Trophoblast cell (in vitro differentiated cells and primary cell): ENCODE measurements at regions not wholly inside any gene's neighbourhood (a gene's known extent, or its start where the extent isn't known, plus 50 kb on each side); places are given as distances from the start of the nearest gene placed in this dataset.

Source experiments
- DNase-seq, 2 donors: peaks; one replicate each; pipeline ENCODE4 v3.0.0-alpha.2; 2016
- H2AFZ ChIP-seq: 2 replicates; pipeline ENCODE4 v1.6.1; 2013; ENCODE audit warnings: low read length, moderate library complexity, mild to moderate bottlenecking; ENCODE audit not compliant: insufficient read depth, poor library complexity
- H2AK5ac ChIP-seq: 2 replicates; pipeline ENCODE4 v1.6.1; 2013; ENCODE audit warnings: mild to moderate bottlenecking, low read length
- H2BK120ac ChIP-seq: 2 replicates; pipeline ENCODE4 v1.6.1; 2013; ENCODE audit warnings: low read length, mild to moderate bottlenecking, moderate library complexity; ENCODE audit not compliant: insufficient read depth, poor library complexity
- H2BK12ac ChIP-seq: 2 replicates; pipeline ENCODE4 v1.6.1; 2013; ENCODE audit warnings: mild to moderate bottlenecking, low read length, moderate library complexity
- H2BK5ac ChIP-seq: 2 replicates; pipeline ENCODE4 v1.6.1; 2013; ENCODE audit warnings: low read length, low read depth, moderate library complexity, mild to moderate bottlenecking; ENCODE audit not compliant: poor library complexity
- H3K14ac ChIP-seq: 2 replicates; pipeline ENCODE4 v1.6.1; 2013; ENCODE audit warnings: mild to moderate bottlenecking, low read length
- H3K18ac ChIP-seq: 2 replicates; pipeline ENCODE4 v1.6.1; 2013; ENCODE audit warnings: mild to moderate bottlenecking, low read length
- H3K23ac ChIP-seq: 2 replicates; pipeline ENCODE4 v1.6.1; 2013; ENCODE audit warnings: low read length
- H3K27ac ChIP-seq: 2 replicates; pipeline ENCODE4 v1.5.1; 2013; ENCODE audit warnings: low read depth, mild to moderate bottlenecking, inconsistent platforms, low read length, moderate library complexity
- H3K27me3 ChIP-seq: 2 replicates; pipeline ENCODE4 v1.6.1; 2013; ENCODE audit warnings: inconsistent platforms, mild to moderate bottlenecking, low read length, moderate library complexity; ENCODE audit not compliant: insufficient read depth
- H3K36me3 ChIP-seq, 2 experiments: 1 replicate in 1 of 2; 2 replicates in 1 of 2; pipeline ENCODE4 v1.6.1; 2013; ENCODE audit warnings: low read length in 2 of 2, mild to moderate bottlenecking in 2 of 2, moderate library complexity in 1 of 2; ENCODE audit not compliant: insufficient read depth in 2 of 2, control insufficient read depth in 1 of 2
- H3K4ac ChIP-seq: 2 replicates; pipeline ENCODE4 v1.6.1; 2013; ENCODE audit warnings: low read depth, mild to moderate bottlenecking, low read length, moderate library complexity
- H3K4me1 ChIP-seq, 2 experiments: 1 replicate in 1 of 2; 2 replicates in 1 of 2; pipeline ENCODE4 v1.6.1; 2013; ENCODE audit warnings: low read length in 2 of 2, mild to moderate bottlenecking in 2 of 2, moderate library complexity in 1 of 2; ENCODE audit not compliant: insufficient read depth in 2 of 2, control insufficient read depth in 1 of 2
- H3K4me2 ChIP-seq: 2 replicates; pipeline ENCODE4 v1.6.1; 2013; ENCODE audit warnings: inconsistent platforms, mild to moderate bottlenecking, low read length, moderate library complexity
- H3K4me3 ChIP-seq: 2 replicates; pipeline ENCODE4 v1.5.1; 2013; ENCODE audit warnings: mild to moderate bottlenecking, low read depth, low read length, inconsistent platforms
- H3K79me1 ChIP-seq: one replicate; pipeline ENCODE4 v1.6.1; 2013; ENCODE audit warnings: low read length
- H3K79me2 ChIP-seq: 2 replicates; pipeline ENCODE4 v1.6.1; 2013; ENCODE audit warnings: low read length, mild to moderate bottlenecking; ENCODE audit not compliant: control insufficient read depth, insufficient read depth, poor library complexity
- H3K9ac ChIP-seq: 2 replicates; pipeline ENCODE4 v1.6.1; 2013; ENCODE audit warnings: mild to moderate bottlenecking, low read length
- H3K9me3 ChIP-seq: 2 replicates; pipeline ENCODE4 v1.6.1; 2013; ENCODE audit warnings: low read depth, mild to moderate bottlenecking, control low read depth, inconsistent platforms, low read length; ENCODE audit not compliant: insufficient read depth
- H4K12ac ChIP-seq: 2 replicates; pipeline ENCODE4 v1.6.1; 2013; ENCODE audit warnings: low read depth, mild to moderate bottlenecking, low read length, moderate library complexity
- H4K8ac ChIP-seq: 2 replicates; pipeline ENCODE4 v1.6.1; 2013; ENCODE audit warnings: low read depth, mild to moderate bottlenecking, low read length, moderate library complexity
- H4K91ac ChIP-seq: one replicate; pipeline ENCODE4 v1.6.1; 2013; ENCODE audit warnings: low read depth, mild to moderate bottlenecking, low read length, moderate library complexity
- WGBS: extraction: QIAGEN DNeasy Blood & Tissue Kit; methylation state at CpG from one replicate; pipeline ENCODE4 v1.1.7; 2013; ENCODE audit warnings: missing lambda C conversion rate; ENCODE audit not compliant: insufficient read length, insufficient coverage; ENCODE audit errors: extremely low coverage; 5-methylcytosine and 5-hydroxymethylcytosine counted together

GRCh38 chr2:222039821-222040220 is 259.0 kb downstream of the PAX3 start:
- no peaks in the 10 kb centered on the region for H3K79me2 ChIP-seq
- H3K23ac ChIP-seq: no peak overlapping the region
- H2AK5ac ChIP-seq: no peak overlapping the region
- H3K14ac ChIP-seq: no peak overlapping the region
- no peak overlapping the region for H3K4ac ChIP-seq
- DNase-seq: peak in 1 of 2 donors; percentile 39
- H3K9me3 ChIP-seq: no peaks in the 10 kb centered on the region
- no peaks in the 10 kb centered on the region for H3K36me3 ChIP-seq
- no peak overlapping the region for H2AFZ ChIP-seq
- no peak overlapping the region for H2BK5ac ChIP-seq
- no peak overlapping the region for H3K4me2 ChIP-seq
- no peak overlapping the region for H3K4me3 ChIP-seq
- no peaks in the 10 kb centered on the region for H3K27me3 ChIP-seq
- no peak overlapping the region for H4K8ac ChIP-seq
- no peaks in the 10 kb centered on the region for H3K79me1 ChIP-seq
- H3K27ac ChIP-seq: no peak overlapping the region
- peaks cover 4 to 7% of the 10 kb centered on the region in 2 experiments for H3K4me1 ChIP-seq
- no peak overlapping the region for H3K9ac ChIP-seq
- no peak overlapping the region for H3K18ac ChIP-seq
- no peak overlapping the region for H4K91ac ChIP-seq
- no peak overlapping the region for H2BK12ac ChIP-seq
- no peak overlapping the region for H2BK120ac ChIP-seq
- no peak overlapping the region for H4K12ac ChIP-seq
- no CpG with 5 or more reads among the region's 3 CpGs for whole genome bisulfite sequencing

GRCh38 chr2:222038067-222038802 is 260.6 kb downstream of the PAX3 start:
- no peak overlapping the region for H3K4me3 ChIP-seq
- H3K4ac ChIP-seq: no peak overlapping the region
- H3K18ac ChIP-seq: no peak overlapping the region
- no peak overlapping the region for H2BK120ac ChIP-seq
- H3K27ac ChIP-seq: no peak overlapping the region
- DNase-seq: peak in 1 of 2 donors; percentile 50
- H3K79me1 ChIP-seq: no peaks in the 10 kb centered on the region
- H3K79me2 ChIP-seq: no peaks in the 10 kb centered on the region
- no peak overlapping the region for H3K14ac ChIP-seq
- H3K36me3 ChIP-seq: no peaks in the 10 kb centered on the region
- H2AFZ ChIP-seq: no peak overlapping the region
- no peak overlapping the region for H3K23ac ChIP-seq
- no peak overlapping the region for H2BK12ac ChIP-seq
- H4K12ac ChIP-seq: no peak overlapping the region
- H2BK5ac ChIP-seq: no peak overlapping the region
- no peaks in the 10 kb centered on the region for H3K27me3 ChIP-seq
- H3K4me1 ChIP-seq: peaks cover 0 to 2% of the 10 kb centered on the region in 2 experiments
- H4K8ac ChIP-seq: no peak overlapping the region
- WGBS: no CpG with 5 or more reads among the region's 4 CpGs
- no peak overlapping the region for H3K9ac ChIP-seq
- no peaks in the 10 kb centered on the region for H3K9me3 ChIP-seq
- no peak overlapping the region for H3K4me2 ChIP-seq
- H4K91ac ChIP-seq: no peak overlapping the region
- no peak overlapping the region for H2AK5ac ChIP-seq

GRCh38 chr2:222037211-222037610 is 261.6 kb downstream of the PAX3 start:
- no peak overlapping the region for H4K12ac ChIP-seq
- peak overlapping the region; percentile 63 for H3K9ac ChIP-seq
- H4K8ac ChIP-seq: no peak overlapping the region
- no peaks in the 10 kb centered on the region for H3K79me2 ChIP-seq
- H3K36me3 ChIP-seq: no peaks in the 10 kb centered on the region
- no peak overlapping the region for H3K27ac ChIP-seq
- no peak overlapping the region for H3K18ac ChIP-seq
- no peak overlapping the region for H2BK5ac ChIP-seq
- no peaks in the 10 kb centered on the region for H3K79me1 ChIP-seq
- H2BK120ac ChIP-seq: no peak overlapping the region
- H2AK5ac ChIP-seq: no peak overlapping the region
- no peak overlapping the region for H3K14ac ChIP-seq
- no peaks in the 10 kb centered on the region for H3K9me3 ChIP-seq
- no peak overlapping the region for H3K4ac ChIP-seq
- no peak overlapping the region for H2AFZ ChIP-seq
- DNase-seq: no peak
- H4K91ac ChIP-seq: no peak overlapping the region
- no peaks in the 10 kb centered on the region for H3K27me3 ChIP-seq
- H3K4me2 ChIP-seq: no peak overlapping the region
- no CpG with 5 or more reads among the region's 3 CpGs for WGBS
- H3K23ac ChIP-seq: peak overlapping the region; percentile 85
- no peak overlapping the region for H3K4me3 ChIP-seq
- H2BK12ac ChIP-seq: no peak overlapping the region
- H3K4me1 ChIP-seq: no peaks in the 10 kb centered on the region

DNA sequence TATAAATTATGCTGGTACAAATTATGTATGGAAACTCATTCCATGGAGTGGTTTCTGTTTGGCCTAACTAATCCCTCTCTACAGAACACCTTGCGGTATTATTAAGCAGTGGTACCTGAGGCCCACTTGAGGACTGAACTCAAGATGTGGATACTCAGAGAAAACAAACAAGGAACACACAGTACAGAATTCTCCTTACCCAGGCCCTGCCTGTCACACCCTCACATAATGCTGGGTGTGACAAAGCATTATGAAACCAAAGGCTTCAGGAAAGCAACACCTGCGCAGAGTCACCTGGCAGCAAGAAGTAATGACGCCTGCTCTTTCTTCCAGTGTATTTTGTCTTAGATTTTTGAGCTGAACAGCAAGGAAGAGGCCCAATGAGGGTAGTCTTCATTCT is 264.7 kb downstream of the PAX3 start:
- Histone ChIP-seq H2AFZ (no peak overlapping the region), H4K91ac (no peak overlapping the region), H3K79me1 (no peaks in the 10 kb centered on the region), H3K4ac (no peak overlapping the region), H2BK5ac (no peak overlapping the region), H3K18ac (no peak overlapping the region), H2BK120ac (no peak overlapping the region), H3K36me3 (no peaks in the 10 kb centered on the region), H4K12ac (no peak overlapping the region), H3K79me2 (no peaks in the 10 kb centered on the region), H2BK12ac (no peak overlapping the region), H3K4me3 (no peak overlapping the region), H2AK5ac (no peak overlapping the region), H3K4me1 (no peaks in the 10 kb centered on the region), H3K14ac (no peak overlapping the region), H3K27me3 (no peaks in the 10 kb centered on the region), H3K23ac (no peak overlapping the region), H3K9me3 (peaks cover 1% of the 10 kb centered on the region), H3K27ac (no peak overlapping the region), H4K8ac (no peak overlapping the region), H3K9ac (no peak overlapping the region), H3K4me2 (no peak overlapping the region)
- DNase-seq: no peak
- no CpG with 5 or more reads among the region's 3 CpGs for WGBS
